ENCODE measurements at regions not wholly inside any gene's neighbourhood (a gene's known extent, or its start where the extent isn't known, plus 50 kb on each side); places are given as distances from the start of the nearest gene placed in this dataset.

DNA sequence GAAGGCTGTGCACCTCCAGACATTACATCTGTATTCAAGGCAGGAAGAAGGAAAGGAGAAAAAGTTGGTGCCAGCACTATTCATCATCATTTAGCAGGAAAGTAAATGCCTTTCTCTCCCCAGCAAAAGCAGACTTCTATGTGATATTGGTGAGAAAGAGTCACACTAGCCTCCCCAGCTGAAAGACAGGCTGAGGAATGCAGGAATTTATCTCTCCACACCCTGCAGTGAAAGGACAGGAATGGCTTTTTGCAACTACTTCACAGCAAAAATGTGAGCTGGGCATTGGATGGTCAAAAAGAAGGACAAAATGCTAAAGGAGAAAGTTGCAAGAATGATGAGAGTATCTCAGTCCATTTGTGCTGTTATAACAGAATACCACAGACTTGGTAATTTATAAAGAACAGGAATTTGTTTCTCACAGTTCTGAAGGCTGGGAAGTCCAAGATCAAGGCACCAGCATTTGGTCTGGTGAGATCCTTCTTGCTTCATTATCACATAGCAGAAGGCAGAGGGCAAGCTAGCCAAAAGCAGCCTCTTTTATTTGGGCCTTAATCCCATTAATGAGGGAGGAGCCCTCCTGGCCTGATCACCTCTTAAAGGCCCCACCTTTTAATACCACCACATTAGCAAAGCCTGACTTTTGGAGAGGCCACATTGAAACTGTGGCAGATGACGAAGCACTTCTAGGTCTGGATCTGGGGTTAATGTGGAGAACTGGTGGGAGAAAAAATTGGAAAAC lies 388.1 kb upstream of the SLC14A2 start:
- DNase-seq (ENCODE audit: low read depth), result no peak

DNA sequence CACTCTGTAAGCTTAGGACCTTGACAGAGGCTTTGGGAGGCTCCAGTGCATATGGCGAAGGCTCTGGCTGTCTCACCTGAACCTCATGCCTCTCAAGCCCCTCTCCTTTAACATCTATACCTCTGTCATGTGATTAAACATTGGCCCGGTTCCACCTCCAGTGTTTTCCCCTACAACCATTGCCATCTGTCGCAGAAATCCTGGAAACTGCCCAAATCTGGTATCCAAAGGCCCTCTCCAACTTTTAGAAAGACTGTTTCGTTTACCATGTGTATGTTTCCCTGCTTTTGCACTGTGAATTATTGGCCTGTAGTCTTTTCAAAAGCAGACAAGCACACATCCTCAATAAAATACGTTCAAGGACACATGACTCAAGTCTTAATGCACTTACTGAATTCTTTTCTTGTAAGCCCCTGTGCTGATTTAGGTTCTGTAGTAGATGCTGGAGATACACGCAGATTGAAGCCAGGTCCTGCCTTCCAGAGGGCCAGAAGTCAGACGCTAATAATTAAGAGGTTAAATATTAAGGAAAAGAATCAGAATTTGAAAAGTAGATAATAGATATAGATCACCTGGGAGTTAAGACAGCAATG lies 386.4 kb upstream of the SLC14A2 start:
- no peak for DNase-seq (ENCODE audit: low read depth)

DNA sequence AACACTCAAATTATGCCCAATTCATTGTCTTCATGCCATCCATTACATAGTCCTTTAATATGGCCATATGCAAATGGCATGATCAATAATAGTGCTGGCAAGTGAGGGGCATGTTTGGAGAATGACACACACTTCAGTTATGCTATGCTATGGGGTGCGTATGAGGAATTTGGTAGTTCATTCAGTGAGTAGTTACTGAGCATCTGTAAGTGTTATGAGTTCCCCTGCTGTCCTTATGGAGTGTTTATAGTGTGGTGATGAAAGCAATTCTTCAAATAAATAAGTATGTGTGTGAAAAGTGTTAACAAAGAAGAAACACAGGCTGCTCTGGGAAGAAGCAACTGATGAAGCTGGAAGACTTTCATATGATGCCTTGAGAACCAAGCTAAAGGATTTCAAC lies 383.7 kb upstream of the SLC14A2 start:
- no peak for DNase-seq (ENCODE audit: low read depth)

DNA sequence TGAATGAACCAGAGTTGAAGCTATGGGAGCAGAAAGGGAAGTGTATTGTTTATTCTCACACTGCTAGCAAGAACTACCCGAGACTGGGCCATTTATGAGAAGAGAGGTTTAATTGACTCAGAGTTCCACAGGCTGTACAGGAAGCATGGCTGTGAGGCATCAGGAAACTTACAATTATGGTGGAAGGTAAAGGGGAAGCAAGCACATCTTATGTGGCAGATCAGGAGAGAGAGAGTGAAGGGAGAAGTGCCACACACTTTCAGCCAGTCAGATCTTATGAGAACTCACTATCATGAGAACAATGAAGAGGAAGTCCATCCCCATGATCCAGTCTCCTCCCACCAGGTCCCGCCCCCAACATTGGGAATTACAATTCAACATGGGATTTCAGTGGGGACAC lies 383.2 kb upstream of the SLC14A2 start:
- no peak for DNase-seq (ENCODE audit: low read depth)

DNA sequence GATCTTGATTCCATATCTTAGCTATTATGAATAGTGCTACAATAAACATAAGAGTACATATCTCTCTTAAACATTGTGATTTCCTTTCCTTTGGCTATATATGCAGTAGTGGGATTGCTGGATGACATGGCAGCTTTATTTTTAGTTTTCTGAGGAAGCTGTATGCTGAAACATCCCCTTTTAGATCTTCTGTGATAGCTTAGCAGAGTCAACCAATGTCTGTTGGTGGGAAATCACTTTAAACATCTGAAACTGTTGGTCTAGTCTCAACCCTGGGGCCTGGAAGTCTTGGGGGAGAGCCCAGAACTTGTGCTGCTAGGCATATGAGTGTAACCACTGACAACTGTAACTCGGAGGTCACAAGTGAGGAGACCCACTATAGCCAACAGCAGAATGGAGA lies 378.6 kb upstream of the SLC14A2 start:
- no peak for DNase-seq (ENCODE audit: low read depth)

DNA sequence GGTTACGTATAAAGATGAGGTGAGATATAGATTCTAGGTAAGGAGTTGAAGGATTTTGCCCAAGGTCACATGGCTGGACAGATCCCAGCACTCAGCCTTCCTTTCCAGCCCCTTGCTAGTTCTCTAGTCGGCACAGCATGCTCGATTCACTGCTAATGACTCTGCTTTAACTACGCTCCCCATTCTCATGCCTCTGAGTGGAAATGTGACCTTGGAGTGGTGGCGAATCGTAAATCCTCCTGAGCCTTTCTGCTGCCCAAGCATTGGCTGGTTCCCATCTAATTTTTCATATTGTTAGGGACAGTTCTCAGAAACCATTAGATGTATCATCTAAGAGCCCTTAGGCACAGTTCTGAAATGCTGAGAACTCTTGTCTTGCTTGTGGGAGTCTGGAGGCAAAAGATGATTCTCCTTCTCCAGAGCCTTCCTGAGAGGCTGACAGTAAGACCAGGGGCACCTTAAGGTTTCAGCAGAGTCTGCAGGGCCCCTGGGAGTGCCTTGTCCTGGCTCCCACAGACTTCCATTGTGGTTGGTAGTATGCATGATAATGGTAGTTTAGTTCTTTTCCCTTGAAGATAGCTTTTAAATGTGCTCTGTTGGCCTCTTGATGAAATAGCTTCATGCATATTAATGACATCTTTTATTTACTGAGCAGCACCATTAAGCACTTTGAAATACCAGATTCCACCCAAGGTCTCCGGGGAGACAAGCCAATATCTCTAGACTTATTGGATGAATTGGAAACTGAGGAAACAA lies 377.8 kb upstream of the SLC14A2 start:
- no peak for DNase-seq (ENCODE audit: low read depth)

DNA sequence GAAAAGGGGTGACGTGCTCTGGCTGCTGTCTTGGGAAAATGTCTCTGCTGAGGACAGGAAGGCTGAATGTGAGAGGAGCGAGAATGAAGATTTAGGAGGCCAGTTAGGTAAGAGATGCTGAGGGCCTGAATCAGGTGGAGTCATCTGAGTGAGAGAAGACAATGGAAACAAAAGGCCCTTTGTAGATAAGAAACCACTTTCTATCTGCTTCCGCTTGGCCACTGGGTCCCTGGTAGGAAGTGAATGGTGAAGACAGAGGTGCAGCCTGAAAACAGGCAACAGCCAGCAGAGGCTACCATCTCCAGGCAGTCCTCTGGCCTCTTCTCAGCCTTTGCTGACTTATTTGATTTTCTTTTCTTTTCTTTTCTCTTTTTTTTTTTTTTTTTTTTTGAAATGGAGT lies 374.0 kb upstream of the SLC14A2 start:
- no peak for DNase-seq (ENCODE audit: low read depth)

DNA sequence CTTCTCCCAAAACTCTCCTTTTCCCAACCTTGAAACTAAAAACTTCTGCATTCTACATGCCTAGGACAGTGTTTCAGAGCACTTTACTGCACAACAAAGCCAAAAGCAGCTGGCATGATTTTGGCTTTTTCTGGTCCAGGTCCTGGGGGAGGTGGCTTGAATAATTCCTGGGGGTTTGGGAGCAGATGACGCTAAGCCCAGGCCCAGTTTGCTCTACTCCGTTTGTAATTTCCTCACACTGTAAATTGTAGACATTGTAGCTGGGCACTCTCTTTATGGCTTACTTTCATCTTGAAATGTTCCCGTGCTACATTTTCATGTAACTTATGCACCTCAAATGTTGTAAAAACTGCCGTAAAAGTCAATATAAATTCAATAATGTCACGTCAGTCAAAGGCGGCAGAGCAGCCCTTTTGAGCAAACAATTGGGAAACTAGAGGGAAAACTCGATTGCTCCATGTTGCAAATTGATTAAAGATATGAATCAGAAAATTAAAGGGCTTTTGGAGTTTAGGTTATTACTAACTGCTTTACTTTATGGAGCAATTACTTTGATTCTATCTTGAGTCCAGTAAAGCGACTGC lies 373.2 kb upstream of the SLC14A2 start:
- no peak for DNase-seq (ENCODE audit: low read depth)

DNA sequence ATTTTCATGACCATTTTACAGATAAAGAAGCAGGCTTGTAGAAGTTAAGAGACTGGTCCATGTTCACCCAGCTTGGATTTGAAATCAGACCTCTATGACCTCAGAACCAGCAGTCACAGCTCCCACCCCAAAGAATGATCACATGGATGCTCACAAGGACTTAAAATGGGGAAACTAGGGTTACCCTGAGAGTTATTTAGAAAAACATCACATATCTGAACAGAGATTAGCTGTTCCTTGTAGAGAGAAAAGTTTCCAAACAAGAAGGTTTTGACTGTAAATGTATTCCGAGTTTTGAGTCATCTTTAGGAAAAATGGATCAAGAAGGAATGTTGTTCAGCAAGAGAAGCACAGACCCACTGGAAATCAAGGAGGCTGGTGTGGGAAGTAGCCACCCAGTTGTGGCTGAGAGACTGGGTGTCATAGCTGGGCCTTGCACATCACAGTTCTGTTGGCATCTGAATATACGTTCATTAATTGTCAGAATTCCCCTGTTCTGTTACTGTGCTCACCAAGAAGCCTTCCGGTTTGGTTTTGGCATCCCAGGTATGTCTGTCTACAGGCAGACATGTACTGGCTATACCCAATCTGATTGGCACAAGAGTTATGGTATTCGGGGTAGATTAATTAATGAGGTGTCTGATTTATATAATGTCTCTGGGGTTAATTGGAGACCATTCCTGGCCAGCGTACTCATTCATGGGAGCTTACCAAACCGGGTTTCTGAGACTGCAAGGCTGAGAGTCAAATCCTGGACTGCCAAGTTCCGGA lies 371.8 kb upstream of the SLC14A2 start:
- DNase-seq (ENCODE audit: low read depth), result no peak

DNA sequence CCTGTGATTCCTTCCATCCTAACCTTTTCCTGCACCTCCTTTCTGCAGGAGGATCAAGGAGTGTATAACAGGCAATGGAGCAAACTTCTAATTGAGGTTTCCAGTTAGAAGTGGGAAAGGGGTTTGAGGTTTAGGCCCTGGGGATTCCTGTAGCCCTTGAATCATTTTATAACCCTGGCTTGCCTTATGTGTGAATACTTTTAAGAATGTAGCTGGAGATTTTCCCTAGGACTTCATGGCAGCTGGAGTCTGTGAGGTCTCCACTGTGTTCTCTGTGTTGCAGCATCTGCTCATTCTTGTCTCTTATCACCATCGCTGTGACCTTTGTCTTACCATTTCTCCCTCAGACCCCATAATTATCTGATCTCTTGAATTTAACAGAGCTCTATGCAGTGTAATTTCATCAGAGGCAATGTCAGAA lies 370.2 kb upstream of the SLC14A2 start:
- no peak for DNase-seq (ENCODE audit: low read depth)

DNA sequence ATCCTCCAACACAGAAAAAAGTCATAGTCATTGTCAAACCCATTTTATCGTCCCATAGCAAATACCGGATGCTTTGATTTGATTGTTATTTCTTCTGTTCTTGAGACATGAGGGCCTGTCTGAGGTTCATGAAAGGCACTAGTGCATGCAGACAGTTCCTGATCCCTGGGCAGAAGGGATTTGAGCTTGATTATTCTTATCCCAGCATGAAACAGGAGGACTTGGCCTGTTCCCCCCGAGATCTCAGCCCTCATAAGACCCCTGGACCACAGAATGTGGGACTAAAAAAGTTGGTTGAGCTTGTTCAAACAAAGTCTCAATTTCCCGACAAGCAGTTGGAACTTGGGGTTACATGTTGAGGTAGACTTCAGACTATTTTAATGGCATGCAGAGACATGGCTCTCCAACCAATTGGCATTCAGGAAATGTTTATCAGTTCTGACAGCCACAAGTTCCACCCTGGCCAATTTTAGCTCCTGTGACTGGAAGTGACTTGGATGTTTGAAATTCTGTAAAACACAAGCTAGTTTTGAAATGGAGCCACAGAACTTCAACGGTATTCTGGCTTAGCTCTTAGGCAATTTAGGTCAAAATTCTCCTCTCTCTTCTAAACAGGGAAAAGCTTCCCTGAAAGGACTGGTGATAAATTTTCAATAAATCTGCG lies 366.9 kb upstream of the SLC14A2 start:
- no peak for DNase-seq (ENCODE audit: low read depth)

DNA sequence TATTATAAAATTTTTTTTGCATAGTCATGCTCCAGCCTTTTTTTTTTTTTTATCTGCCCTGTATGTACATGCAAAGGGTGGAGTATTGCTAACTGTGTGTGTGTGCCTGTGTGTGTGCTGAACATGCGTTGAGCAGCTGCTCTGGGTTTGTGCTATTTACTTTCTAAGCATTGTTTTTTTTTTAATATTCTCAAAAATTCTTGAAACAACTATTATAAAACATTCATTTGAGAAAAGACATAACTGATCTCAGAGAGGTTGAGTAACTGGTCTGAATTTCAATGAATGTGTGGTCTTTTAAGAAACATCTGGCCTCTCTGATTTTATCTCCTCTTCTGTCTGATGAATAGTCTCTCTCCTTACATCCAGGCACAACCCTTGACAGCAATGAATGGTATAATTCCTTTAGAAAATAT lies 366.0 kb upstream of the SLC14A2 start:
- DNase-seq (ENCODE audit: low read depth), result no peak

DNA sequence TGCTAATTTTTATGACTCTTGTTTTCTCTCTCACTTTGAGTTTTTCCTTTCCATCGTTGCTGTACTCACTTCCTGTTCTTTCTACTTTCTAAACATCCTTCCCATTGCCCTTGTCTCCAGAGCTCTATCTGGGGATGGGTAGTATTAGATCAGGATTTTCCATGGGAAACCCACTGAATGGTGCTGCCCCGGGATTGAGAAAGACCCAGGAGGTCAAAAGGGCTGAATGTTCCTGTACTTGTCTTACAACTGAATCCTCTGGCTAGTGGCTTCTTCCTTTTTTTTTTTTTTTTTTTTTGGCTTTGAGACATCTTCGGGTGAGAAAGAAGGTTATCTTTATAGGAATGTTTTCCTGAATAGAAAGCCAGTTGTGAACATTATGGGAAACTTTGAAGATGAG lies 364.8 kb upstream of the SLC14A2 start:
- no peak for DNase-seq (ENCODE audit: low read depth)

DNA sequence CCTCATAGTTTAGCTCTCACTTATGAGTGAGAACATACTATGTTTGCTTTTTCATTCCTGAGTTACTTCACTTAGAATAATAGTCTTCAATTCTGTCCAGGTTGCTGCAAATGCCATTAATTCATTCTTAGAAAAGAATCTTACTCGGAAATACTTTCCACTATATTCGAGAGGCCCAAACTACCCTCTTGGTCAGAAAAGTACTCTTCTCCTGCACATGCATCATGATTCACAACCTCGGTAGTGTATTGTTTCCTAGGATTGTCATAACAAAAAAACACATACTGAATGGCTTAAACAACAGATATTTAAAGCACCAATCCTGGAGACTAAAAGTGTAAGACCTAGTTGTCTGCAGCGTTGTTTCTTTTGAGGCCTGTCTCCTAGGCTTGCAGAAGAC lies 364.0 kb upstream of the SLC14A2 start:
- no peak for DNase-seq (ENCODE audit: low read depth)

DNA sequence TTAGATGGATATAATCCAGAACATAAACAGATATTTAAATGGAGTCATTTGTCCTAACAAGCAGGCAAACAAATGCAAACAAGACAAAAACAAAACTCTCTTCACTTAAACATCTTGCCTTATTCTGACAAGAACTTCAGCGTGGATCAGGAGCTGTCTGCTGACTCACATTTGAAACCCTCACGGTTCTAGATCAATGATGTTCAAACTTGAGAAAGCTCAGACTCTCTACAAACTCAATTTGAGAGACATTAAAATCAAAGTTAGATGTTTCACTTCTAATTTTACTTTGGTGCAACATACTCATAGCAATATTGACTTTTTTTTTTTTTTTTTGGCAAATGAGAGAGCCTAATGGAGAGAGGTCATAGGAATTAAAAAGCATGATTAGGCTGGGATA lies 362.8 kb upstream of the SLC14A2 start:
- no peak for DNase-seq (ENCODE audit: low read depth)

DNA sequence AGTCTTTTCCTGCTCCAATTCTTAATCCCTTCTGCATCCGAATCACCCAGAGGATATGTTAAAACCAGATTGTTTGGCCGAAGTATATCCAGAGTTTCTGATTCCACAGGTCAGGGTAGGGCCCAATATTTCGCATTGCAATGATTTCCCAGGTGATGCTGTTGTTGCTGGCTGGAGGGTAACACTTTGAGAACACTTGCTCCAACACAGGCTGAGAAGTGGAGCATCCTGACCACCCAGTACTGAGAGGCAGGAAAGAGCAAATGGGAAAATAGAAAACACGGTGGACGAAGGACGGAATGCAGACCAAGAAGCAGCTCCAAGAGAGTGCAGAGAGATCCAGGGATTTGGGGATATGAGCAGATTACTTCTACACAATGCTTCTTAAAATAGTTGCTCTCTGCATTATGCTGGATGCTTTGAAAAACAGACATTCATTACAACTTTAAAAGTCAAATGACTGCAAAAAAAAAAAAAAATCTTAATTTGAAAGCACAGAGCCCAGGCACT lies 362.2 kb upstream of the SLC14A2 start:
- DNase-seq (ENCODE audit: low read depth), result no peak

DNA sequence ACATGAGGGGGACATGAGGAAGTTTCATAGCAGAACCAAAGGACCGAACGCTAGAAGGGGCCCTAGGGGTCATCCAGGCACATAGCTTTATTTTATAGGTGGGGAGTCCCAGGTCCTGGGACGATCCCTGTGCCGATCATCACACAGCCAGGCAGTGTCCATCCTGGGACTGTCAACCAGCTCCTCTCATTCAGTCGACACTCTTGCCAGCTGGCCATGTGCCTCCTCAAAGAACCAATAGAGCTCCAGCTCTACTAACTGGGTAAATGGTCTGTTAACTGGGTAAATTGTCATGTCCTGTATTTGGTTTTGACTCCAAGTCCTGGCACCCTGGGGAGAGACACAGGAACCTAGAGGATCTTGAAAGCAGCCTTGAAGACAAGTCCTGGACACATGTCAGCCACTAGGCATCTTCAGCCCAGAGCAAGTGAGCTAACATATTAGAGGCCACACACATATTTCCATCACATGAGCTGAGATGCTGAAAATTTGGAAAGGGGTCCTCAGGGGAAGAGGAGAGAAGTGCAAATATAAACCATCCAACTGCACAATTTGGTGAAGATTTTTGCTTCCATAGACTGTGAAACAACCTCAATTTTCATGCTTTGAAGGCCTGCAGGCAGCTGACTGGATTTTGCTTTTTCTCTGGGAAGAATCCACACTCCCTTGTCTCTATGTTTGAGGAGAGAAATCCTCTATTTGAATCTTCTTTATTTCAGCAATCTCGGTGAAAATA lies 361.1 kb upstream of the SLC14A2 start:
- no peak for DNase-seq (ENCODE audit: low read depth)

DNA sequence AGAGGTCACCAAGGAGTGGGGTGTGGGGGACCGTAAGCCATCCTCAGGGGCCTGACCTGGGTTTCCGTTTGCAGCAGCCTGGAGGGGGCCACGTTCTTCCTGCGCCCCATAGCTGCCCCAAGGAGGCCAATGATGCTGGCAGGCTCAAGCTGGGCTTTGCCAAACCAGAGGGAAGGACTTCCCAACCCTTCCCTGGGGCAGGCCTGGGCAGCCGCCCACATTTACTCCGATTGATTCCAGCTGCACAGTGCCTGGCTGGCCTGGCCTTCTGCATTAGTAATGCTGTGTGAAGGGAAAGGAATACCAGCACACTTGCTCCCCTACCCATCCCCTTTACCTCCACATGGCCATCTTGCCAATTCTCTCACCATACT lies 360.6 kb upstream of the SLC14A2 start:
- no peak for DNase-seq (ENCODE audit: low read depth)

DNA sequence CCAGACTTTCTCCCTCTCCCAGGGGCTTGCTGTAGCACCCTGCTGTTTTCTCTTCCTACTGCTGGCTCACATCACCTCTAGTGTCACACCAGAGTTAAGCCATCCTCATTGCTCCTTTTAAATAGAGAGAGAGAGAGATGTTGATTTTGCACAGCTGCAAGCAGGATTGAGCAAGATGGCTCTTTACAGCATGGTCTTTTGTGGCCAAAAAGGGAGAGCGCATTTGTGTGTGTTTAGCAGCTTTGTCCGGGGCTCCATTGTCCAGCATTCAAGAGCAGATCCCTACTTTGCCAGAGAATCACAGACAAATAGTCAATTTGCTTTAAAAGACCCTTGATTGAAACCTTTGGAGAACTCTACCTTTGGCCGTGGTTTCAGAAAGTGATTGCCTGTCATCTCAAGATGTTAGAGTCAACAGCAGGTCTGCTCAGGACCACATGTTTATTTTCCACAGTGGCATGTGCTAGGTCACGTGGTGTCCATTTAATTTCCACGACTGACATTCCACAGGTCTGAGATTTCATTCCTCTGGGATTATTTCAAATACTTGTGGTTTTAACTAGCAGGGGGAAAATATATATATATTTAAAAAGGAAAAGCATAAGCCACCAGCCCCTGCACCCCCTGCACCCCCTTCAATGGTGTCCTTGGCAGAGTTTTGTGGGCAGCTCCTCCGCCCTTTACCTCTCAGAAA lies 359.9 kb upstream of the SLC14A2 start:
- DNase-seq (ENCODE audit: low read depth), result no peak

DNA sequence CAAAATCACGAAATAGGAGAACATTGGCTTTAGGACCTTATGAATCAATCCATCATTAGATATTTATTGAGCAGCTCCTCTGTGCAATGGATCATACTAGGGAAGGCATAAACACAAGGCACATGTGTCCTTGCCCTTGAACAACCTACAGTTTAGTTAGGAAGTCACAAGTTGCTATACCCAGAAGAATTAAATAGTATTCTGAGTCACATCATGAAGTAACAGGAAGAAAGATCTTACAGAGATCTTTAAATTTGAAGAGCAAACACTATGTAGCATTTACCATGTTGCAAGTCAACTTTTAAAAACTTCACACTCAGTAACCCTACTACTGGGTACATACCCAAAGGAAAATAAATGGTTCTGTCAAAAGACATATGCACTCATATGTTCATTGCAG lies 355.2 kb upstream of the SLC14A2 start:
- DNase-seq (ENCODE audit: low read depth), result no peak
